ENCODE measurements at regions not wholly inside any gene's neighbourhood (a gene's known extent, or its start where the extent isn't known, plus 50 kb on each side); places are given as distances from the start of the nearest gene placed in this dataset.

GRCh38 chr5:153084511-153084910 is 406.0 kb upstream of the GRIA1 start:
- Mint-ChIP-seq H3K9me3 (peaks cover 3 to 26% (median 9%) of the 10 kb centered on the region in 6 donors), H3K4me1 (no peaks in the 10 kb centered on the region), H3K27me3 (ENCODE audit: low read depth in 3 of 3) (peaks cover 0 to 3% (median 0%) of the 10 kb centered on the region in 3 donors), H3K36me3 (no peaks in the 10 kb centered on the region), H3K4me3 (no peak overlapping the region), H3K27ac (no peak overlapping the region)
- DNase-seq = no peak

DNA sequence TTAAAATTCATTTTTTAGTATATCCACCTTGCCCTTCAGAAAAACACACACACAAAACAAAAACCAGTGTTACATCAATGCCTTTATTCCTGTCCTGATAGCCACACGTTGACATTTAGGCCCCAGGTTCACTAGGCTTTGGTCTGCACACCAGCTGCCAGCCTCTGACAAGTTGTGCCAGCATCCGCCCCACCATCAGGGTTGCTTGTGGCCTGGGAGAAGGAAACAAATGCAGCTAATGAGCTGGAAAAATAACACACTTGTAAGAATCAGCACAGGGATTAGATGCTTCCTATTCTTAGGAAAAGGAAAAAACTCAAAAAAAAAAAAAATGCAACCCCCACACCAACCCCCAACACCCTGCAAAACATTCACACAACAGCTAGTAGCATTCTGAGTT is 404.0 kb upstream of the GRIA1 start:
- Mint-ChIP-seq H3K27ac (no peak overlapping the region), H3K36me3 (no peaks in the 10 kb centered on the region), H3K4me1 (no peaks in the 10 kb centered on the region), H3K9me3 (peaks cover 2 to 12% (median 10%) of the 10 kb centered on the region in 6 donors), H3K27me3 (ENCODE audit: low read depth in 3 of 3) (peaks cover 2 to 3% (median 2%) of the 10 kb centered on the region in 3 donors), H3K4me3 (no peak overlapping the region)
- DNase-seq = no peak

- Mint-ChIP-seq H3K4me3 (no peak overlapping the region), H3K27ac (no peak overlapping the region), H3K27me3 (ENCODE audit: low read depth in 3 of 3) (peaks cover 2 to 3% (median 3%) of the 10 kb centered on the region in 3 donors), H3K9me3 (peaks cover 3 to 8% (median 6%) of the 10 kb centered on the region in 6 donors), H3K4me1 (no peaks in the 10 kb centered on the region), H3K36me3 (no peaks in the 10 kb centered on the region)
- no peak for DNase-seq
These were observed 401.9 kb upstream of the GRIA1 start for GRCh38 chr5:153088538-153088937.

DNA sequence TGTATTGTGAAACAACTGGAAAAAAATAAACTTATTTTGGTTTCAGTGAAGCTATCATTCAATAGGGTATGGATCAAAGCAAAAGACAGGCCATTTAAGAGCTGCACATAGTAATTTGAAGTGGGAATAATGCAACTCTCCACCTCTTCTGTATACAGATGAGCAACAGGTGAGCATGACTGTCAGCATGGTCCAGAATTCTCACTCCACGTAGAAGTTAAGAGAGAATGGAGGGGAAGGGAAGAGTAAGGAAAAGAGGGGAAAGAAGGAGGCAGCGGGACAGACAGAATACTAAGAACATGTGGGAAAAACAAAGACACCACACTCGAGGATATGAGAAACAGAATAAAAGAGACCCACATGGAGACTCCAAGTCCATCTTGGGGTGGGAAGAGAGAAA is 396.1 kb upstream of the GRIA1 start:
- no peaks in the 10 kb centered on the region for H3K36me3 Mint-ChIP-seq
- H3K27ac Mint-ChIP-seq = no peak overlapping the region
- H3K27me3 Mint-ChIP-seq (ENCODE audit: low read depth in 3 of 3) = peaks cover 0 to 6% (median 2%) of the 10 kb centered on the region in 3 donors
- DNase-seq = no peak
- no peak overlapping the region for H3K4me3 Mint-ChIP-seq
- peaks cover 8 to 18% (median 13%) of the 10 kb centered on the region in 6 donors for H3K9me3 Mint-ChIP-seq
- H3K4me1 Mint-ChIP-seq = no peaks in the 10 kb centered on the region

DNA sequence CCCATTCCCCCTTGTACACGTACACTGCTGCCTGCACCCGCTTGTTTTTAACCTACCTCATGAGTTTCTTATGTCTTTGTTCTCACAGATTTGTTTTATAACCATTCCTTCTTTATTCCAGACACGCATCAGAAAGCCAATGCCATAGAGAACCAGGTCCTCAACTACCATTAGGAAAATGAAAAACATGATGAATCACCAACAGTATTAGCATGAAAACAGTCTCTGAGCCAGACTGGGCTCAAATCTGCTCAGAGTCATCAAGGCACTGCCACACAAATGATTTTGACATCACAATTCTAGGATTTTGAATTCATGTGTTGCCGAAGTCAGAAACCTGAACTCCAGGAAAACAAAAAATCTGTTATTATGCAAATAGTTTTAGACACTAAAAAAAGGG is 394.1 kb upstream of the GRIA1 start:
- DNase-seq = no peak
- Mint-ChIP-seq H3K4me1 (no peaks in the 10 kb centered on the region), H3K4me3 (no peak overlapping the region), H3K9me3 (peaks cover 7 to 13% (median 10%) of the 10 kb centered on the region in 6 donors), H3K27me3 (ENCODE audit: low read depth in 3 of 3) (peaks cover 0 to 4% (median 0%) of the 10 kb centered on the region in 3 donors), H3K27ac (no peak overlapping the region), H3K36me3 (no peaks in the 10 kb centered on the region)

DNA sequence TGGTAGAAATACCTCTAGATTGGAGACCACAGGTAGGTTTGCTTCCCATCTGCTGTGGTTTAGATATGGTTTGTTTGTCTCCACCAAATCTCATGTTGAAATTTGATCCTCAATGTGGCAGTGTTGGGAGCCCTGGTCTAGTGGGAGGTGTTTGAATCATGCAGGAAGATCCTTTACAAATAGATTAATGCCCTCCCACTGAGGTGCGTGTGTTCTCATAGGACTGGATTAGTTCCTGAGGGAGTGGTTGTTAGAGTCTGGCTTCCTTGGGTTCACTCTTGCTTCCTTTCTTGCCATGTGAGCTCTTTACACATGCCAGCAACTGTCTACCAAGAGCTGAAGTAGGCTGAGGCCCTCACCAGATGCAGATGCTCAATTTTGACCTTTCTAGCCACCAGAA is 391.1 kb upstream of the GRIA1 start:
- Mint-ChIP-seq H3K36me3 (no peaks in the 10 kb centered on the region), H3K4me3 (no peak overlapping the region), H3K27me3 (ENCODE audit: low read depth in 3 of 3) (no peaks in the 10 kb centered on the region), H3K9me3 (peaks cover 5 to 13% (median 9%) of the 10 kb centered on the region in 6 donors), H3K4me1 (no peaks in the 10 kb centered on the region), H3K27ac (no peak overlapping the region)
- no peak for DNase-seq

- H3K27me3 Mint-ChIP-seq (ENCODE audit: low read depth in 3 of 3) = no peaks in the 10 kb centered on the region
- H3K27ac Mint-ChIP-seq = no peak overlapping the region
- no peak overlapping the region for H3K4me3 Mint-ChIP-seq
- no peak for DNase-seq
- peaks cover 0 to 9% (median 2%) of the 10 kb centered on the region in 6 donors for H3K9me3 Mint-ChIP-seq
- no peaks in the 10 kb centered on the region for H3K4me1 Mint-ChIP-seq
- no peaks in the 10 kb centered on the region for H3K36me3 Mint-ChIP-seq
These were observed 389.0 kb upstream of the GRIA1 start for GRCh38 chr5:153101235-153102180.

DNA sequence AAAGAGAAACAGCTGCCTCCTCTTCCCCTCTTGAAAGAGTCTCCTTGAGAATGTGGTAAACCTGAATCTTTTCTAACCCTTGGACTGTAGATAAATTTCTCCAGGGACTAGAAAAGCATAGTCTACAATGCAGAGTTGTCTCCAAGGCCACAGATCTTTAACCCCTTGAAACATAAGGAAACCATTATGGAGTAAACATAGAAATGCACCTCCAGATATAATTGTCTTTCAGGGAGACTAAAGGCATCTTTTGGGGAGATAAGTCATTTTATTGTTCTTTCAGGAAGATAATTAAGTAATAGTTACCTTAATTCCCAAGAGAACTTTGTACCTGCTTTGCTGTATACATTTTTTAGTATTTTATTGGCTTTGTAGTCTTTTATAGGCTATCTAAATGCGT is 373.6 kb upstream of the GRIA1 start:
- H3K9me3 Mint-ChIP-seq = peaks cover 1 to 10% (median 5%) of the 10 kb centered on the region in 6 donors
- no peaks in the 10 kb centered on the region for H3K4me1 Mint-ChIP-seq
- H3K4me3 Mint-ChIP-seq = no peak overlapping the region
- no peak for DNase-seq
- no peak overlapping the region for H3K27ac Mint-ChIP-seq
- H3K36me3 Mint-ChIP-seq = no peaks in the 10 kb centered on the region
- H3K27me3 Mint-ChIP-seq (ENCODE audit: low read depth in 3 of 3) = peaks cover 0 to 5% (median 2%) of the 10 kb centered on the region in 3 donors

DNA sequence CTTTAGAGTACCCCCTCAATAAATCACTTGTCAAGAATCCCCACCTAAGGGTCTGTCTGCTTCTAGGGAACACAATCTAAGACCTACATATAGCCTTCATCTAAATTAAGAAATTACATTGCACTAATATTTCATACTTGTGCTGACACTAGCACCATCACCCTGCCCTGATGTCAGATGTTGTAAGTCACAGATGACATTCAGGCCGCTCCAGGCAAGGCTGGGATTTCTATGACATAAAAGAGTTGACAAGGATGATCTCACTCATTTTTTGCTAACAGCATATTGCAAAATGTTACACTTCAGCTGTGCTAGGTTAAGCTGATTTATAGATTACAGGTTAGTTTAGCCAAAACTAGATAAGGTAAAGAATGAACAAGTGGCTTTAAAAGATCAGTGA is 372.5 kb upstream of the GRIA1 start:
- Mint-ChIP-seq H3K27me3 (ENCODE audit: low read depth in 3 of 3) (peaks cover 0 to 5% (median 2%) of the 10 kb centered on the region in 3 donors), H3K36me3 (no peaks in the 10 kb centered on the region), H3K4me3 (no peak overlapping the region), H3K27ac (no peak overlapping the region), H3K4me1 (no peaks in the 10 kb centered on the region), H3K9me3 (peaks cover 1 to 5% (median 4%) of the 10 kb centered on the region in 6 donors)
- no peak for DNase-seq

DNA sequence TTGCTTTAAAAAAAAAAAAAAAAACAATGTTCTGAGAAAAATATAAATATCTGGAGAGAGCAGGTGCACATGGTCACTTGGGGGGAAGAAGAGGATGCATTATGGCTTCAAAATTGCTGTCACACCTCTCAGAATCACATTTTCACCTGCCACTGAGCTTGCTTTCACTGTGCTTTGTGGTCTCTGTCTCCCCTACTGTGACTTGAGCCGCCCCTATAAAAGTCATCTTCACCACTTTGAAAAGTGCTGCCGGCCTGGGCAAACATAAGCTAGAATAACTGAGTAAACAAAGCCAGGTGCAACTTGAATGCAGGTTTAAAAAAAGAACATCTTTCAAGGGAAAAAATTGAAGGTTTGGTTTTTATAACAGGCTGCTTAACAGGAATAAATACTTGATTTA is 368.1 kb upstream of the GRIA1 start:
- Mint-ChIP-seq H3K9me3 (peaks cover 0 to 5% (median 1%) of the 10 kb centered on the region in 6 donors), H3K36me3 (no peaks in the 10 kb centered on the region), H3K4me1 (no peaks in the 10 kb centered on the region), H3K27ac (no peak overlapping the region), H3K4me3 (no peak overlapping the region), H3K27me3 (ENCODE audit: low read depth in 3 of 3) (peaks cover 0 to 4% (median 2%) of the 10 kb centered on the region in 3 donors)
- DNase-seq = no peak

DNA sequence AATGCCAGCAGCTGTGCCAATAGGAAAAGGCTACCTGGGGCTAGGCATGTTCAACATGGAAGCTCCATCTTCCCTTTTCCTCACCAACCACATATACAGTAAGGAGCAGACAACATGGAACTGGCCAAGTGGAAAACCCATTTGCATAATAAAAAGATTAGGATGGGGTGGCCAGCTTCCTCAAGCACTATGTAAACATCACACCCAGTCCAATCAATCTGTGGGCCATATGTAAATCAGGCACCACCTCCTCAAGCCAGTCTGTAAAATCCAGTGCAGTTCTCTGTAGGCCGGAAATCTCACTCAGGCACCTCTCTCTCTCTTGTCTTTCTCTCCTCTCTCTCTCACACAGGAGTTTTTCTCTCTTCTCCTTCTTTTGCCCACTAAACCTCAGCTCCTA is 360.2 kb upstream of the GRIA1 start:
- Mint-ChIP-seq H3K4me3 (no peak overlapping the region), H3K27ac (no peak overlapping the region), H3K27me3 (ENCODE audit: low read depth in 3 of 3) (peaks cover 0 to 5% (median 0%) of the 10 kb centered on the region in 3 donors), H3K4me1 (no peaks in the 10 kb centered on the region), H3K9me3 (peaks cover 0 to 7% (median 4%) of the 10 kb centered on the region in 6 donors), H3K36me3 (no peaks in the 10 kb centered on the region)
- no peak for DNase-seq

GRCh38 chr5:153135411-153135810 is 355.1 kb upstream of the GRIA1 start:
- peaks cover 0 to 16% (median 7%) of the 10 kb centered on the region in 6 donors for H3K9me3 Mint-ChIP-seq
- H3K4me3 Mint-ChIP-seq = no peak overlapping the region
- no peaks in the 10 kb centered on the region for H3K4me1 Mint-ChIP-seq
- no peaks in the 10 kb centered on the region for H3K36me3 Mint-ChIP-seq
- peaks cover 0 to 5% (median 2%) of the 10 kb centered on the region in 3 donors for H3K27me3 Mint-ChIP-seq (ENCODE audit: low read depth in 3 of 3)
- no peak overlapping the region for H3K27ac Mint-ChIP-seq
- DNase-seq = no peak

GRCh38 chr5:153136910-153137614 is 353.4 kb upstream of the GRIA1 start:
- Mint-ChIP-seq H3K4me3 (no peak overlapping the region), H3K27ac (no peak overlapping the region), H3K4me1 (no peaks in the 10 kb centered on the region), H3K9me3 (peaks cover 0 to 16% (median 5%) of the 10 kb centered on the region in 6 donors), H3K36me3 (no peaks in the 10 kb centered on the region), H3K27me3 (ENCODE audit: low read depth in 3 of 3) (peaks cover 0 to 2% (median 0%) of the 10 kb centered on the region in 3 donors)
- no peak for DNase-seq
